GM13977 (cell line): ENCODE measurements at regions not wholly inside any gene's neighbourhood (a gene's known extent, or its start where the extent isn't known, plus 50 kb on each side); places are given as distances from the start of the nearest gene placed in this dataset.

Experiments used
- DNase-seq: peaks from one replicate; pipeline ENCODE4 v3.0.0; 2012; ENCODE audit warnings: low spot score
- in situ Hi-C: fragments of 300-500 bp; cut with MboI; formaldehyde crosslinking; loops from one replicate; pipeline ENCODE4 v1.12.0; 2022; ENCODE audit warnings: low sequenced_read_pairs, low pct_unique_long_range_greater_than_20kb, mixed read lengths, inconsistent platforms; ENCODE audit not compliant: unreplicated experiment
- TF ChIP-seq, protein P1 (sequence below): IDR thresholded peaks from 2 replicates; pipeline ENCODE4 v1.5.1; 2012; ENCODE audit warnings: mild to moderate bottlenecking, control low read depth; ENCODE audit not compliant: insufficient read depth; ENCODE audit errors: extremely low read depth, missing control alignments

DNA sequence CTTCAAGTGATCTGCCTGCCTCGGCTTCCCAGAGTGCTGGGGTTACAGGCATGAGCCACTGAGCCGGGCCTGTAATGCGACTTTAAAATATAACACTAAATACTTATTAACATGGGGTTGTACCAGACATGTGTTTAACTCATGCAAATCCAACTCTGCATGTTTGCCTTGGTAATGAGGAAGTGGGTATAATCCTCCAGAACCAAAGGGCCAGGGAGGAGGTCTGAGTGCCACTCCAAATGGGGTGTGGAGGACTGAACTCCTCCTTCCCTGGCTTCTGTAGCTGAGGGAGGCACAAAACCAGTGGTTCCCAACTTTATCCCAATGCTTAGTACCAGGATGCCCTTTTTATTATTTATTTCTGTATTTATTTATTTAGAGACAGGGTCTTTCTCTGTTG, 61.6 kb upstream of the MED13L start:
- no peak for DNase-seq
- in situ Hi-C loops, result no loop called here
- TF ChIP-seq, protein P1, sequence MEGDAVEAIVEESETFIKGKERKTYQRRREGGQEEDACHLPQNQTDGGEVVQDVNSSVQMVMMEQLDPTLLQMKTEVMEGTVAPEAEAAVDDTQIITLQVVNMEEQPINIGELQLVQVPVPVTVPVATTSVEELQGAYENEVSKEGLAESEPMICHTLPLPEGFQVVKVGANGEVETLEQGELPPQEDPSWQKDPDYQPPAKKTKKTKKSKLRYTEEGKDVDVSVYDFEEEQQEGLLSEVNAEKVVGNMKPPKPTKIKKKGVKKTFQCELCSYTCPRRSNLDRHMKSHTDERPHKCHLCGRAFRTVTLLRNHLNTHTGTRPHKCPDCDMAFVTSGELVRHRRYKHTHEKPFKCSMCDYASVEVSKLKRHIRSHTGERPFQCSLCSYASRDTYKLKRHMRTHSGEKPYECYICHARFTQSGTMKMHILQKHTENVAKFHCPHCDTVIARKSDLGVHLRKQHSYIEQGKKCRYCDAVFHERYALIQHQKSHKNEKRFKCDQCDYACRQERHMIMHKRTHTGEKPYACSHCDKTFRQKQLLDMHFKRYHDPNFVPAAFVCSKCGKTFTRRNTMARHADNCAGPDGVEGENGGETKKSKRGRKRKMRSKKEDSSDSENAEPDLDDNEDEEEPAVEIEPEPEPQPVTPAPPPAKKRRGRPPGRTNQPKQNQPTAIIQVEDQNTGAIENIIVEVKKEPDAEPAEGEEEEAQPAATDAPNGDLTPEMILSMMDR, result no peak

DNA sequence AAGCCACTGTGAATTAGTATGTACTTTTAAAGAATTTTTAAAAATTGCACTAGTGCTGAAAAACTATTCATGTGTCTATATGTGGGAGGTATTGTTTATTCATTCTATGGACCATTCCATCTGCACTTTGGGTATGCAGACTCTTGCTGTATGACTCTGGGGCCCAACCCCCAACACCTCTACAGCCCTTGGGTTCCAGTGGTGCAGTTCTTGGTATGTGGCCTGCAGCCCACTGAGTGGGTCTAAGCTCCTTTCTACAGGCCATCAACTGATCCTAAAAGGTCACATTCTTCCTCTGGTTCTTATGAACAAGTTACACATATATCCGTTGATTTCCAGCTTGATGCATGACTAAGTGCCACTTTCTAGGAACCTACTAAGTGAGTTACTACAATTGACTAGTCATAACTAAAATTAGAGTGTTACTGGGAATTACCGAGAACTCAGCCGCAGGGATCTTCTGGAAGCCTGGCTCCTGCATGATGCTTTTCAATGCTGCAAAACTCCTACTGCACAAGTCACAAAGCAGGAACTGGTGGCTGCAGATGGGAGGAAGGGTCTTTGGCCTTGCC, 62.4 kb upstream of the MED13L start:
- no peak for DNase-seq
- TF ChIP-seq, protein P1, result no peak
- in situ Hi-C loops, result no loop called here

DNA sequence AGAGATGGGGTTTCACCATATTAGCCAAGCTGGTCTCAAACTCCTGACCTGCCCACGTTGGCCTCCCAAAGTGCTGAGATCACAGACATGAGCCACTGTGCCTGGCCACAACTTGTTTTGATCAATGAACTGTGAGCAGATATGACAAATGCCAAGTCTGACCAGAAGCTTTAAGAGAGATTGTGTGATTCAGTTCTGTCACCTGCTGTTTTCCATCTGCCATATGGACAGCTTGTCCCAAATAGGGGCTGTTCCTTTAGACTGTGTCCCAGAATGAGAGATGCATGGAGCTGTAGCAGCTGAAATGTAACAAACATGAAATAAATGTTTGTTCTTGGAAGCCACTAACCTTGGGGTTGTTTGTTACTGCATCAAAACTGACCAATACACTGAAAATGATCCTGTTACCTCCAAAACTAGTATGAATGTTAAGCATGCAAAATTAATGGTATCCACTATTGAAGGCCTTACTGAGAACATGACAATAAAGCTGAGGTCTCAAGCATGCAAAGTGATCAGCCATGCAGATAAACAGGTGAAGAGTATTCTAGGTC, 65.9 kb upstream of the MED13L start:
- no peak for DNase-seq
- in situ Hi-C loops, result no loop called here
- TF ChIP-seq, protein P1, result no peak

DNA sequence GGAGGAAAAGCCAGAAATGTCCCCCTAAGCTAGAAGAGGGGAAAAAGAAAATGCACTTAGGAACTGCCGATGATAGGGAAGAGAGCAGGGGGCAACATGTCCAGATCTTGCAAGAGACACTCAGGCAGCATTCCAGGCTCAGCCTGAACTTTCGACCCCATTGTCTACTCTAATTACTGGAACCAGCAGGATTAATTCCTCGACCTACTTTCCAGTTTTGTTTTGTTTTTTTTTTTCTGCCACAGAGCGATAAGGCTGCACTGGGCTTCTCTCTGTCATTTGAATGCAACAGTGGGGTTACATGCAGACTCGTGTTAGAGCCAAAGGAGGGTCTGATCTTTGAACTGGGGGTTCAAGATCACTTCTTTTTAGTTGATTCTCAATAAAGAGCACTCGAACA, 68.7 kb upstream of the MED13L start:
- in situ Hi-C loops, result no loop called here
- TF ChIP-seq, protein P1, result no peak
- DNase-seq, result no peak

DNA sequence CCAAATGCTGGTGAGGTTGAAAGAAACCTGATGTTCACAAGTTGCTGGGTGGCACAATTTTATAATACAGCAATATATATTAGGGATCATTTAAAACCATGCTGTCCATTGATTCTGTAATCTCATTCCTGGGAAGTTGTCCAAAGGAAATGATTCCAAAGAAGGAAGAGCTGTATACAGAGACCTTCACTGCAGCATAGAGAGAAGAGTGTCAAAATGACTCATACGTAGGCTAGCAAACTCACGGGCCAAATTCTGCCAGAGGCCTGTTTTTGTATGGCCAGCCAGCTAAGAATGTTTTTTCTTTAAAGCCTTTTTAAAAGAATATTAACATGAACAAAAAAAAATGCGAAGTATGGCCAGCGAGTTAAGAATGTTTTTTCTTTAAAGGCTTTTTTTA, 69.2 kb upstream of the MED13L start:
- in situ Hi-C loops, result no loop called here
- no peak for DNase-seq
- TF ChIP-seq, protein P1, result no peak

DNA sequence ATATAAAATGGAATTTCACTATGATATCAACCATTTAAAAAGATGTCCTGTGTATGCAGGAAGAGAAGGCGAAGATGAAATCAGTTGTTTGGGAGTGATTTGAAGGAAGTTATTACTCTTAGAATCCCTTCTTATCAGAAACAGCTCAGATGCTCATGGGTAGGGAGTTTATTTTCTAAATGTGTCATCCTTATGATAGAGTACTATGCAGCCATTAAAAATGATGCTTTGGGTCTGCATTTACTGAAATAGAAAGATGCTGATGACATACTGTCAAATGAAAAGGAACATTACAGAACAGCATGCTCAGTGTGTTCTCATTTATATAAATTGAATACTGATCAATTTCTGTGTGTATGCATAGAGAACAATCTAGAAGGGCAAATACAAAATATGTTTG, 69.8 kb upstream of the MED13L start:
- no peak for DNase-seq
- TF ChIP-seq, protein P1, result no peak
- in situ Hi-C loops, result no loop called here
